ENCODE measurements at regions not wholly inside any gene's neighbourhood (a gene's known extent, or its start where the extent isn't known, plus 50 kb on each side); places are given as distances from the start of the nearest gene placed in this dataset.
"Not testable (repeated sequence)": the region's sequence is repeated elsewhere in the genome, so short reads cannot be mapped to it uniquely, and the experiment has no call there.

DNA sequence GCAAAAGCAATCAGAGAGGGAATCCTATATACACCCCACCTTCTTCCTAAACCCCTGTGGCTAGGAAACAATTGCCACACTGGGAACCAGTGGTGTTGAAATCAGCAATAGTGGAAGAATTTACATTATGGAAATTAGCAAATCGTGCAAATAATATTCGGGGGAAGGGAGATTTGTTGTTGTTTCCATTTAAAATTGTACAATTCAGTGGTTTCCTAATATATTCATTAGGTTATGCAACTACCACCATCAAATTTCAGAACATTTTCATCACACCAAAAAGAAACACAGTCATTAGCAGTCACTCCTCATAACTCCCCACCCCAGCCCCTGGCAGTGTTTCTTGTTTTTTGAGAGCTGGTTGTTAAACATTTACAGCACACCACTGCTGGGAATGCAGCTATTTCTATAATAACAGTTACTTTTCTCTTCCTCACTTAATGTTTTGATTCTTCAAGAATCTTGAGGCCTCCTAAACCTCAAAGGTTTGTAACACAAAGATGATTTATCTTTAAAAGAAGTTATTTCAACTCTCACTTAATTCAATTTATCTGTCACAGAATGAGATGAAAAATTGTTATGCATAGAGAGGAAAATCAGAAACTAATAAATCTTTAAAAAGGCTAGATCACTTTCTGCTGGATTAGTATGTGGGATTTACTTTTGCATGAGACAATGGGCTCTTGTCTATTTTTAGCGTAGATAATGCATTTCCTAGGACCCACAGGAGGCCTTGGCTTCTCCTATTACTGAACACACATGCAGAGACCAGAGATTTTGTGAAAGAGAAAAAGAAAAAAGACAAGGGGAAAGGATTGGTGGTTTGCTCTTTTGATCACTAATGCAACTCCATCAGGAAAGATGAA lies 91.8 kb upstream of the DAPK1 start:
- Histone ChIP-seq H3K4me1 (no peaks in the 10 kb centered on the region), H3K27ac (no peak overlapping the region), H3K36me3 (ENCODE audit: insufficient read depth in 1 of 2, low read depth in 1 of 2) (no peaks in the 10 kb centered on the region), H3K27me3 (ENCODE audit: insufficient read depth in 3 of 3, low read length in 2 of 3) (no peaks in the 10 kb centered on the region), H3K4me3 (no peak overlapping the region), H3K9me3 (no peaks in the 10 kb centered on the region)
- peak in 1 of 4 donors; percentile 51 for ATAC-seq
- 54 to 68% (median 64%) methylated on average over 3 of the region's 3 CpGs for WGBS, 3 donors
- peak in 1 of 2 donors; percentile 43 for DNase-seq
- intact Hi-C loops (cut with DNase I) = no loop called here
- TF ChIP-seq, protein P1, sequence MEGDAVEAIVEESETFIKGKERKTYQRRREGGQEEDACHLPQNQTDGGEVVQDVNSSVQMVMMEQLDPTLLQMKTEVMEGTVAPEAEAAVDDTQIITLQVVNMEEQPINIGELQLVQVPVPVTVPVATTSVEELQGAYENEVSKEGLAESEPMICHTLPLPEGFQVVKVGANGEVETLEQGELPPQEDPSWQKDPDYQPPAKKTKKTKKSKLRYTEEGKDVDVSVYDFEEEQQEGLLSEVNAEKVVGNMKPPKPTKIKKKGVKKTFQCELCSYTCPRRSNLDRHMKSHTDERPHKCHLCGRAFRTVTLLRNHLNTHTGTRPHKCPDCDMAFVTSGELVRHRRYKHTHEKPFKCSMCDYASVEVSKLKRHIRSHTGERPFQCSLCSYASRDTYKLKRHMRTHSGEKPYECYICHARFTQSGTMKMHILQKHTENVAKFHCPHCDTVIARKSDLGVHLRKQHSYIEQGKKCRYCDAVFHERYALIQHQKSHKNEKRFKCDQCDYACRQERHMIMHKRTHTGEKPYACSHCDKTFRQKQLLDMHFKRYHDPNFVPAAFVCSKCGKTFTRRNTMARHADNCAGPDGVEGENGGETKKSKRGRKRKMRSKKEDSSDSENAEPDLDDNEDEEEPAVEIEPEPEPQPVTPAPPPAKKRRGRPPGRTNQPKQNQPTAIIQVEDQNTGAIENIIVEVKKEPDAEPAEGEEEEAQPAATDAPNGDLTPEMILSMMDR (IDR thresholded peaks at IDR 0.05) = no peak

GRCh38 chr9:87406543-87407166 lies 91.0 kb upstream of the DAPK1 start:
- WGBS, 3 donors = 63 to 83% (median 76%) methylated on average over 4 of the region's 4 CpGs
- DNase-seq = no peak
- Histone ChIP-seq H3K4me3 (no peak overlapping the region), H3K27me3 (ENCODE audit: insufficient read depth in 3 of 3, low read length in 2 of 3) (no peaks in the 10 kb centered on the region), H3K36me3 (ENCODE audit: insufficient read depth in 1 of 2, low read depth in 1 of 2) (no peaks in the 10 kb centered on the region), H3K9me3 (no peaks in the 10 kb centered on the region), H3K27ac (no peak overlapping the region), H3K4me1 (no peaks in the 10 kb centered on the region)
- no peak for ATAC-seq
- intact Hi-C loops (cut with DNase I) = no loop called here
- TF ChIP-seq, protein P1 (IDR thresholded peaks at IDR 0.05) = no peak

DNA sequence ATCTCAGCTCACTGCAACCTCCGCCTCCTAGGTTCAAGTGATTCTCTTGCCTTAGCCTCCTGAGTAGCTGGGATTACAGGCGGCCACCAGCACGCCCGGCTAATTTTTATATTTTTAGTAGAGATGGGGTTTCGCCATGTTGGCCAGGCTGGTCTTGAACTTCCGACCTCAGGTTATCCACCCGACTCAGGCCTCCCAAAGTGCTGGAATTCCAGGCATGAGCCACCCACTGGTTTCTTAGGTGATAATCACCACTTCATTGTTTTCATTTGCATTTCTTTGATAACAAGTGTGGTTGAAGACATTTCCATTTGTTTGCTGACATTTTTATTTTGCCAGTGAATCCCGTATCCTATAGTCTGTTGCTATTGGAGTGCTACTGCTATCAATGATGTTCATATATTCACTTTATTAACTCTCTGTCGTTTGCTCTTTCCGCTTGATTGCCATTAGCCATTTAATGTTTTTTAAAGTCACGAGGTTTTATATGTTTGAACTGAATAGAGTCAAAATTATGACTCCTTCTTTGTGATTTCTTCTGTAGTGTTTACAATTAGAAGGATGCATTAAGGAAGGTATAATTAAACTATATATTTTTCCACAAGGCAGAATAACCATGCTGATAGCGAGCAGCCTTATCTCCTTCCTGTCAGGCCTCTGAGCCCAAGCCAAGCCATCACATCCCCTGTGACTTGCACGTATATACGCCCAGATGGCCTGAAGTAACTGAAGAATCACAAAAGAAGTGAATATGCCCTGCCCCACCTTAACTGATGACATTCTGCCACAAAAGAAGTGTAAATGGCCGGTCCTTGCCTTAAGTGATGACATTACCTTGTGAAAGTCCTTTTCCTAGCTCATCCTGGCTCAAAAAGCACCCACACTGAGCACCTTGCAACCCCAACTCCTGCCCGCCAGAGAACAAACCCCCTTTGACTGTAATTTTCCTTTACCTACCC lies 87.3 kb upstream of the DAPK1 start:
- DNase-seq; H3K27ac ChIP-seq; intact Hi-C loops (cut with DNase I); H3K9me3 ChIP-seq; ATAC-seq; H3K36me3 ChIP-seq (ENCODE audit: insufficient read depth in 1 of 2, low read depth in 1 of 2); H3K4me1 ChIP-seq; H3K4me3 ChIP-seq; H3K27me3 ChIP-seq (ENCODE audit: insufficient read depth in 3 of 3, low read length in 2 of 3): not testable (repeated sequence)
- 76 to 83% (median 79%) methylated on average over 16 of the region's 16 CpGs for WGBS, 3 donors

GRCh38 chr9:87420884-87421283 lies 76.8 kb upstream of the DAPK1 start:
- no peak for DNase-seq
- no peak overlapping the region for H3K4me3 ChIP-seq
- intact Hi-C loops (cut with DNase I) = no loop called here
- H3K36me3 ChIP-seq (ENCODE audit: insufficient read depth in 1 of 2, low read depth in 1 of 2) = no peaks in the 10 kb centered on the region
- H3K4me1 ChIP-seq = no peaks in the 10 kb centered on the region
- peaks cover 0 to 3% (median 0%) of the 10 kb centered on the region in 3 donors for H3K27me3 ChIP-seq (ENCODE audit: insufficient read depth in 3 of 3, low read length in 2 of 3)
- TF ChIP-seq, protein P1 (IDR thresholded peaks at IDR 0.05) = no peak
- no peak overlapping the region for H3K27ac ChIP-seq
- H3K9me3 ChIP-seq = no peaks in the 10 kb centered on the region
- WGBS, 3 donors = 89 to 100% (median 96%) methylated on average over 1 of the region's 1 CpG
- ATAC-seq = no peak

All from psoas muscle (tissue), 7 donors.